Astrocyte of the spinal cord (primary cell): ENCODE measurements at regions not wholly inside any gene's neighbourhood (a gene's known extent, or its start where the extent isn't known, plus 50 kb on each side); places are given as distances from the start of the nearest gene placed in this dataset.

Experiments
- DNase-seq: peaks from one replicate; pipeline ENCODE4 v3.0.0; 2011; ENCODE audit warnings: low read depth, low spot score
- H3K4me3 ChIP-seq: 2 replicates; pipeline ENCODE4 v1.5.1; 2011; ENCODE audit warnings: low read depth, mild to moderate bottlenecking, low read length, moderate library complexity
- in situ Hi-C: cut with HindIII; loops from 2 replicates; pipeline ENCODE4 v1.10.0; 2017; ENCODE audit warnings: low sequenced_read_pairs
- TF ChIP-seq, protein P1 (sequence below): IDR thresholded peaks from 2 replicates; pipeline ENCODE4 v1.5.1; 2012; ENCODE audit warnings: low read depth, mild to moderate bottlenecking, low read length, inconsistent platforms

DNA sequence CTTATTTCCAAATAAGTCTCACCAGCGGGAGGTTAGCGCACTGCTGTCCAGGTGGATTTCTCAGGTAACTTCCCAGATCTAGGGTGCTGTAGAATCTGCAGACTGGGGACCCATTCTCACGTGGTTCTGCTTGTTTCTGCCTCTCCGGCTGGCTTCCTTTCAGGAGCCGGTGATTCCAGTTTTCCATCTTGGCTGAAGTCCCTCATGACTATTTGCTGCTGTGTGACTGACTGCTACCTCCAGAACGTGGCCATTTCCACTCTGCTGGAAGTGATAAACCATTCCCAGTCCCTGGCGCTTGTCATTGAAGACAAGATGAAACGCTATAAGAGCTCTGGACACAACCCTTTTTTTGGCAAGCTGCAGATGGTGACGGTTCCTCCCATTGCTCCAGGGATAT lies 76.0 kb downstream of the DOP1B start:
- no peak for DNase-seq
- H3K4me3 ChIP-seq = no peak overlapping the region
- TF ChIP-seq, protein P1, sequence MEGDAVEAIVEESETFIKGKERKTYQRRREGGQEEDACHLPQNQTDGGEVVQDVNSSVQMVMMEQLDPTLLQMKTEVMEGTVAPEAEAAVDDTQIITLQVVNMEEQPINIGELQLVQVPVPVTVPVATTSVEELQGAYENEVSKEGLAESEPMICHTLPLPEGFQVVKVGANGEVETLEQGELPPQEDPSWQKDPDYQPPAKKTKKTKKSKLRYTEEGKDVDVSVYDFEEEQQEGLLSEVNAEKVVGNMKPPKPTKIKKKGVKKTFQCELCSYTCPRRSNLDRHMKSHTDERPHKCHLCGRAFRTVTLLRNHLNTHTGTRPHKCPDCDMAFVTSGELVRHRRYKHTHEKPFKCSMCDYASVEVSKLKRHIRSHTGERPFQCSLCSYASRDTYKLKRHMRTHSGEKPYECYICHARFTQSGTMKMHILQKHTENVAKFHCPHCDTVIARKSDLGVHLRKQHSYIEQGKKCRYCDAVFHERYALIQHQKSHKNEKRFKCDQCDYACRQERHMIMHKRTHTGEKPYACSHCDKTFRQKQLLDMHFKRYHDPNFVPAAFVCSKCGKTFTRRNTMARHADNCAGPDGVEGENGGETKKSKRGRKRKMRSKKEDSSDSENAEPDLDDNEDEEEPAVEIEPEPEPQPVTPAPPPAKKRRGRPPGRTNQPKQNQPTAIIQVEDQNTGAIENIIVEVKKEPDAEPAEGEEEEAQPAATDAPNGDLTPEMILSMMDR = no peak
- in situ Hi-C loops = no loop called here

DNA sequence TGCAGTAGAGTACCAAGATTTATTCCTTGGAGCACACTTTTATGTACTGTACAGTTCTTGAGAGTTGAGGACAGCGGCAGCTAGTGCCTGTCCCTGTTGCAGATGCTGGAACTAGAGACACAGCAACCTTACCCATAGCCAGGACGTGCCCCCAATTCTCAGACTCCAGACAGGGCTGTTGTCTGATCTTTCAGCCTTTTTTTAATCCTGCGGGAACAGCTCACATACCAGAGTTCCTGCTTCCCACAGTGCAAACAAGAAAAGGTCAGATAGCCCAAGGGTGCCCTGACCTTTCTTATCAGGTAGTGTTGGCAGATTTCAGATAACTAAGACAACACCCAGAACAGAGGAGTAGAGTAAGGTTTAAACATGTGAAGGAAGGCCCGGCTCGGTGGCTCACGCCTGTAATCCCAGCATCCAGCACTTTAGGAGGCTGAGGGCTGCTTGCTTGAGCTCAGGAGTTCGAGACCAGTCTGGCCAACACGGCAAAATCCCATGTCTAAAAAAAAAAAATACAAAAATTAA lies 78.5 kb downstream of the DOP1B start:
- H3K4me3 ChIP-seq = no peak overlapping the region
- DNase-seq = no peak
- TF ChIP-seq, protein P1 = no peak
- in situ Hi-C loops = no loop called here

GRCh38 chr21:36236052-36236730 lies 79.6 kb downstream of the DOP1B start:
- TF ChIP-seq, protein P1 = no peak
- DNase-seq = no peak
- no peak overlapping the region for H3K4me3 ChIP-seq
- in situ Hi-C loops = no loop called here

GRCh38 chr21:36237441-36237840 lies 80.8 kb downstream of the DOP1B start:
- no peak for DNase-seq
- H3K4me3 ChIP-seq = no peak overlapping the region
- in situ Hi-C loops = no loop called here
- TF ChIP-seq, protein P1 = no peak

DNA sequence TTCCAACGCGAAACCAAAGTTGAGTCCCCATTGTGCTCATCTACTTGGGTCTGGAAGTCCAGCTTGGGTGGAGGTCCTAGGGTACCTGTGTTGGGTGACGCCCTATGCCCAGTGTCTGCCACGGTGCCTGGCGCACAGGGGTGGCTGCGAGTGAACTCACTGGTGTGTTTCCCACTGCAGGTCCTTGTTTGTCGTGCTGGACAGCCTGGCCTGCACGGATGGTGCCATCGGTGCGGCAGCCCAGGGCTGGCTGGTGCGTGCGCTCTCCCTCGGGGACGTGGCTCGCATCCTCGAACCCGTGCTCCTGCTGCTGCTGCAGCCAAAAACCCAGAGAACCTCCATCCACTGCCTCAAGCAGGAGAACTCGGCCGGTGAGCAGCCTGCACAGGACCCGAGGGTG lies 80.4 kb upstream of the MORC3 start:
- DNase-seq = no peak
- TF ChIP-seq, protein P1 = no peak
- in situ Hi-C loops = no loop called here
- H3K4me3 ChIP-seq = no peak overlapping the region

- DNase-seq = no peak
- in situ Hi-C loops = no loop called here
- no peak overlapping the region for H3K4me3 ChIP-seq
- TF ChIP-seq, protein P1 = no peak
These were observed 78.3 kb upstream of the MORC3 start for GRCh38 chr21:36241717-36242116.
